RWPE2 (cell line): ENCODE measurements at regions not wholly inside any gene's neighbourhood (a gene's known extent, or its start where the extent isn't known, plus 50 kb on each side); places are given as distances from the start of the nearest gene placed in this dataset.

Experiments used
- ATAC-seq: fragments of 200-7000 bp; cut with Tn5 transposase; 3 replicates; pipeline ENCODE4 v1.9.1; 2021; ENCODE audit warnings: low read depth
- DNase-seq: peaks from one replicate; pipeline ENCODE4 v3.0.0-alpha.2; 2020; ENCODE audit warnings: low spot score
- H3K27ac ChIP-seq: fragments of 450-650 bp; 2 replicates; pipeline ENCODE4 v1.5.1; 2017; ENCODE audit warnings: mild to moderate bottlenecking; ENCODE audit not compliant: poor library complexity, severe bottlenecking
- H3K27me3 ChIP-seq: fragments of 250-450 bp; sonication (Bioruptor Pico); 2 replicates; pipeline ENCODE4 v1.5.1; 2021; ENCODE audit warnings: mild to moderate bottlenecking, moderate library complexity; ENCODE audit not compliant: insufficient read depth, poor library complexity, severe bottlenecking
- H3K36me3 ChIP-seq: fragments of 250-450 bp; sonication (Bioruptor Pico); 2 replicates; pipeline ENCODE4 v1.5.1; 2020; ENCODE audit warnings: low read depth, mild to moderate bottlenecking, moderate library complexity
- H3K4me1 ChIP-seq: fragments of 250-450 bp; sonication (Bioruptor Pico); 2 replicates; pipeline ENCODE4 v1.5.1; 2021; ENCODE audit warnings: mild to moderate bottlenecking, moderate library complexity; ENCODE audit not compliant: insufficient read depth, poor library complexity, severe bottlenecking
- H3K4me3 ChIP-seq: fragments of 250-450 bp; sonication (Bioruptor Pico); 2 replicates; pipeline ENCODE4 v1.5.1; 2021; ENCODE audit warnings: mild to moderate bottlenecking, moderate library complexity; ENCODE audit not compliant: severe bottlenecking
- H3K9me3 ChIP-seq: fragments of 250-450 bp; sonication (Bioruptor Pico); 2 replicates; pipeline ENCODE4 v1.5.1; 2021; ENCODE audit warnings: mild to moderate bottlenecking, moderate library complexity; ENCODE audit not compliant: severe bottlenecking
- CTCF ChIP-seq: fragments of 450-650 bp; IDR thresholded peaks from one replicate; pipeline ENCODE4 v1.5.1; 2017; ENCODE audit warnings: mild to moderate bottlenecking, moderate library complexity; ENCODE audit not compliant: poor library complexity, severe bottlenecking

GRCh38 chr15:69747193-69747592, 294.6 kb downstream of the RPLP1 start:
- 0 out of 3 replicates have a peak, but pooled peaks have one; percentile 27 for ATAC-seq
- DNase-seq, result no peak

GRCh38 chr15:69748131-69748530, 295.5 kb downstream of the RPLP1 start:
- ATAC-seq, result no peak
- Histone ChIP-seq H3K36me3 (no peaks in the 10 kb centered on the region), H3K4me1 (no peaks in the 10 kb centered on the region), H3K9me3 (no peaks in the 10 kb centered on the region), H3K27me3 (peaks cover 4% of the 10 kb centered on the region), H3K4me3 (no peak overlapping the region), H3K27ac (no peak overlapping the region)
- TF ChIP-seq CTCF, result no peak
- DNase-seq, result no peak

More at GRCh38 chr15:69747193-69747592, 294.6 kb downstream of the RPLP1 start:
- no peak overlapping the region for H3K4me3 ChIP-seq
- H3K4me1 ChIP-seq, result no peaks in the 10 kb centered on the region
- H3K27me3 ChIP-seq, result peaks cover 4% of the 10 kb centered on the region
- no peaks in the 10 kb centered on the region for H3K9me3 ChIP-seq
- TF ChIP-seq CTCF, result no peak
- H3K27ac ChIP-seq, result no peak overlapping the region
- H3K36me3 ChIP-seq, result no peaks in the 10 kb centered on the region

GRCh38 chr15:69748576-69749185, 296.1 kb downstream of the RPLP1 start:
- no peaks in the 10 kb centered on the region for H3K9me3 ChIP-seq
- no peak overlapping the region for H3K4me3 ChIP-seq
- no peak overlapping the region for H3K27ac ChIP-seq
- peaks cover 4% of the 10 kb centered on the region for H3K27me3 ChIP-seq
- H3K4me1 ChIP-seq, result no peaks in the 10 kb centered on the region
- H3K36me3 ChIP-seq, result no peaks in the 10 kb centered on the region
- no peak for ATAC-seq
- DNase-seq, result no peak
- no peak for TF ChIP-seq CTCF

- Histone ChIP-seq H3K27ac (no peak overlapping the region), H3K36me3 (no peaks in the 10 kb centered on the region), H3K9me3 (no peaks in the 10 kb centered on the region), H3K27me3 (peaks cover 2% of the 10 kb centered on the region), H3K4me3 (no peak overlapping the region), H3K4me1 (no peaks in the 10 kb centered on the region)
- DNase-seq (no peak), ATAC-seq (no peak)
- TF ChIP-seq CTCF, result no peak
Measured at GRCh38 chr15:69749274-69749673, 296.7 kb downstream of the RPLP1 start.

GRCh38 chr15:69749797-69750196, 297.2 kb downstream of the RPLP1 start:
- ATAC-seq (peak; percentile 51; the same call in 1 of the 3 replicates), DNase-seq (no peak)
- Histone ChIP-seq H3K27ac (no peak overlapping the region), H3K4me1 (no peaks in the 10 kb centered on the region), H3K36me3 (no peaks in the 10 kb centered on the region), H3K9me3 (no peaks in the 10 kb centered on the region), H3K4me3 (no peak overlapping the region), H3K27me3 (no peaks in the 10 kb centered on the region)
- TF ChIP-seq CTCF, result peak; percentile 57
